Daoy (cell line): ENCODE measurements at regions not wholly inside any gene's neighbourhood (a gene's known extent, or its start where the extent isn't known, plus 50 kb on each side); places are given as distances from the start of the nearest gene placed in this dataset.

Experiments used
- DNase-seq: peaks from one replicate; pipeline ENCODE4 v3.0.0-alpha.2; 2015; ENCODE audit warnings: low read depth

- no peak for DNase-seq
These were observed 80.8 kb upstream of the CERS6 start for GRCh38 chr2:168375195-168375798.

GRCh38 chr2:168378960-168379669 is 77.0 kb upstream of the CERS6 start:
- DNase-seq = no peak

- DNase-seq = no peak
These were observed 75.6 kb upstream of the CERS6 start for GRCh38 chr2:168380500-168380899.

GRCh38 chr2:168392024-168392423 is 64.0 kb upstream of the CERS6 start:
- no peak for DNase-seq

GRCh38 chr2:168392797-168393196 is 63.3 kb upstream of the CERS6 start:
- no peak for DNase-seq

- DNase-seq = no peak
These were observed 61.8 kb upstream of the CERS6 start for GRCh38 chr2:168394262-168394661.

GRCh38 chr2:168396131-168396530 is 59.9 kb upstream of the CERS6 start:
- no peak for DNase-seq

GRCh38 chr2:168397629-168398028 is 58.4 kb upstream of the CERS6 start:
- no peak for DNase-seq

- no peak for DNase-seq
These were observed 55.0 kb upstream of the CERS6 start for GRCh38 chr2:168401048-168401556.

- no peak for DNase-seq
These were observed 54.3 kb upstream of the CERS6 start for GRCh38 chr2:168401771-168402170.

- no peak for DNase-seq
These were observed 53.5 kb upstream of the CERS6 start for GRCh38 chr2:168402531-168402930.

GRCh38 chr2:168403736-168404135 is 52.3 kb upstream of the CERS6 start:
- no peak for DNase-seq

GRCh38 chr2:168404764-168405163 is 51.3 kb upstream of the CERS6 start:
- DNase-seq = no peak
